ENCODE measurements at regions not wholly inside any gene's neighbourhood (a gene's known extent, or its start where the extent isn't known, plus 50 kb on each side); places are given as distances from the start of the nearest gene placed in this dataset.

DNA sequence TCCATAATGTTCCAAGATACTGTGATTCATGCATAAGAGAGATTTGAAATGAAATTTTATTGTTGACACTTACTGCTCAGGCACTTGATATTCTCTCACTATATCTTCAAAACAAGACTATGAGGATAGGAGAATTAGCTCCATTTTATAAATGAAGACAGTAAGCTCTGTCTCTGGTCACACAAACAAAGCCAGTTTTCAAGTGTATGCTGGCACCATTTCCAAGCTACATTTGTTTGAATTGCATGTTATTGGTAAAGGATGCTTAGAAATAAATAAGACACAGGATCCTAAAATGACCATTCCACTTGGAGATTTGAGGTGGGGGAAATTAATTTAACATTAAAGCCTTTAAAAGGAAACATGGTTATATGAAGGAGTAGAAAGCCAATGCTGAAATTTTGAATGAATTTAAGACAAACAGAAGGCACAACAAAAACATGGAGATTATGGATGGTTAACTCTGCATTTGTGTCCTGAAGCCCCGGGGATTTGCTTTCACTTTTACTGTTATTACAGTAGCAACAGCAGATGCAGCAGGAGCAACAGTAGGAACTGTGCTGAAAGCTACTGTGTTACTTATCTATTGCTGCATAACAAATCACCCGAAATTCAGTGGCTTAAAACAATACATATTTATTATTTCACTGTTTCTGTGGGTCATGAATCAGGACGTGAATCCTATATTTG, 79.7 kb upstream of the ASTN2 start:
- no peak for TF ChIP-seq JUN (IDR thresholded peaks at IDR 0.05; ENCODE audit: borderline replicate concordance, insufficient read depth, insufficient read length, low read depth)
- TF ChIP-seq, protein P1, sequence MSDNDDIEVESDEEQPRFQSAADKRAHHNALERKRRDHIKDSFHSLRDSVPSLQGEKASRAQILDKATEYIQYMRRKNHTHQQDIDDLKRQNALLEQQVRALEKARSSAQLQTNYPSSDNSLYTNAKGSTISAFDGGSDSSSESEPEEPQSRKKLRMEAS (IDR thresholded peaks at IDR 0.05; ENCODE audit: insufficient read depth, insufficient read length) = no peak
- TF ChIP-seq MYC (IDR thresholded peaks at IDR 0.05; ENCODE audit: low read depth, low read length) = no peak
- TF ChIP-seq POLR2AphosphoS5 (IDR thresholded peaks at IDR 0.05; ENCODE audit: insufficient read depth, low read depth, low read length) = no peak
- TF ChIP-seq, protein P2, sequence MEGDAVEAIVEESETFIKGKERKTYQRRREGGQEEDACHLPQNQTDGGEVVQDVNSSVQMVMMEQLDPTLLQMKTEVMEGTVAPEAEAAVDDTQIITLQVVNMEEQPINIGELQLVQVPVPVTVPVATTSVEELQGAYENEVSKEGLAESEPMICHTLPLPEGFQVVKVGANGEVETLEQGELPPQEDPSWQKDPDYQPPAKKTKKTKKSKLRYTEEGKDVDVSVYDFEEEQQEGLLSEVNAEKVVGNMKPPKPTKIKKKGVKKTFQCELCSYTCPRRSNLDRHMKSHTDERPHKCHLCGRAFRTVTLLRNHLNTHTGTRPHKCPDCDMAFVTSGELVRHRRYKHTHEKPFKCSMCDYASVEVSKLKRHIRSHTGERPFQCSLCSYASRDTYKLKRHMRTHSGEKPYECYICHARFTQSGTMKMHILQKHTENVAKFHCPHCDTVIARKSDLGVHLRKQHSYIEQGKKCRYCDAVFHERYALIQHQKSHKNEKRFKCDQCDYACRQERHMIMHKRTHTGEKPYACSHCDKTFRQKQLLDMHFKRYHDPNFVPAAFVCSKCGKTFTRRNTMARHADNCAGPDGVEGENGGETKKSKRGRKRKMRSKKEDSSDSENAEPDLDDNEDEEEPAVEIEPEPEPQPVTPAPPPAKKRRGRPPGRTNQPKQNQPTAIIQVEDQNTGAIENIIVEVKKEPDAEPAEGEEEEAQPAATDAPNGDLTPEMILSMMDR (IDR thresholded peaks at IDR 0.05; ENCODE audit: extremely low read depth in 1 of 2, insufficient read depth in 1 of 2, low read depth in 1 of 2, low read length in 2 of 2) = no peak
- TF ChIP-seq FOS (IDR thresholded peaks at IDR 0.05; ENCODE audit: borderline replicate concordance, insufficient read depth, low read length) = no peak
- TF ChIP-seq EZH2 (IDR thresholded peaks at IDR 0.05; ENCODE audit: borderline replicate concordance, low read depth, low read length, severe bottlenecking) = no peak
- TF ChIP-seq GATA2 (IDR thresholded peaks at IDR 0.05; ENCODE audit: insufficient read depth, insufficient read length, low read depth, low read length) = no peak
- no peak for TF ChIP-seq POLR2A (IDR thresholded peaks at IDR 0.05; ENCODE audit: low read depth, low read length)
- BruUV-seq (replicated peaks) = no TSS peak
- no peak overlapping the region for H2AFZ ChIP-seq (ENCODE audit: low read depth, low read length)

More for the DNA sequence above, 79.7 kb upstream of the ASTN2 start:
- no peaks in the 10 kb centered on the region for H3K4me1 ChIP-seq (ENCODE audit: control insufficient read depth, extremely low read depth, insufficient read depth, low read length)
- H3K4me2 ChIP-seq (ENCODE audit: insufficient read depth, low read length) = no peak overlapping the region
- DNase-seq (ENCODE audit: low read depth, low spot score) (no peak), FAIRE-seq (no peak)
- no peak overlapping the region for H3K4me3 ChIP-seq (replicated peaks in 1 of 3; ENCODE audit: insufficient read depth in 1 of 3, low read depth in 1 of 3, low read length in 3 of 3)
- no peaks in the 10 kb centered on the region for H3K9me3 ChIP-seq (replicated peaks; ENCODE audit: control insufficient read depth, insufficient read depth, low read length)
- no peak overlapping the region for H3K9ac ChIP-seq (replicated peaks; ENCODE audit: extremely low read depth, insufficient read depth, low read length)
- no peak overlapping the region for H3K27ac ChIP-seq (ENCODE audit: insufficient read depth, low read depth, low read length)
- ChIA-PET CTCF (interaction anchor here (1.3 kb wide), 1 partner anchor 10 kb away, joined by 3 read pairs; no protein-coding TSS in a partner anchor), POLR2A (no interaction called here)
- H4K20me1 ChIP-seq (replicated peaks; ENCODE audit: control insufficient read depth, extremely low read depth, insufficient read depth, low read length) = no peaks in the 10 kb centered on the region
- no peaks in the 10 kb centered on the region for H3K27me3 ChIP-seq (ENCODE audit: control insufficient read depth in 2 of 2, insufficient read depth in 2 of 2, low read length in 2 of 2)
- dilution Hi-C loops (cut with MboI; ENCODE audit: extremely low pct_ligation_motif_present, low sequenced_read_pairs) = no loop called here
- H3K36me3 ChIP-seq (ENCODE audit: control insufficient read depth in 2 of 2, extremely low read depth in 1 of 2, insufficient read depth in 2 of 2, low read length in 2 of 2) = no peaks in the 10 kb centered on the region
- intact Hi-C loops (cut with micrococcal nuclease) = no loop called here
- H3K79me2 ChIP-seq (ENCODE audit: control insufficient read depth, insufficient read depth, low read length) = no peaks in the 10 kb centered on the region
- H3K9me1 ChIP-seq (replicated peaks; ENCODE audit: control insufficient read depth, extremely low read depth, insufficient read depth, low read length) = no peaks in the 10 kb centered on the region
